ENCODE measurements at regions not wholly inside any gene's neighbourhood (a gene's known extent, or its start where the extent isn't known, plus 50 kb on each side); places are given as distances from the start of the nearest gene placed in this dataset.

GRCh38 chr13:40376867-40377535 is 289.4 kb downstream of the FOXO1 start:
- H3K9me3 Mint-ChIP-seq: peaks cover 3 to 9% (median 7%) of the 10 kb centered on the region in 7 donors
- H2AFZ ChIP-seq (ENCODE audit: insufficient read depth, low read depth, low read length, poor library complexity, severe bottlenecking): peak overlapping the region; percentile 17
- no peaks in the 10 kb centered on the region for H3K9me3 ChIP-seq (replicated peaks in 1 of 2; ENCODE audit: control insufficient read depth in 1 of 2, insufficient read depth in 1 of 2, low read length in 2 of 2)
- no peak for TF ChIP-seq CTCF (IDR thresholded peaks at IDR 0.05)
- H3K27me3 Mint-ChIP-seq (ENCODE audit: low read depth in 3 of 3): peaks cover 2 to 6% (median 5%) of the 10 kb centered on the region in 3 donors
- H3K9ac ChIP-seq (ENCODE audit: insufficient read depth, low read length, poor library complexity, severe bottlenecking): no peak overlapping the region
- H3K36me3 ChIP-seq (replicated peaks in 1 of 2; ENCODE audit: control insufficient read depth in 1 of 2, insufficient read depth in 2 of 2, low read length in 2 of 2): no peaks in the 10 kb centered on the region
- no peaks in the 10 kb centered on the region for H3K4me1 ChIP-seq (ENCODE audit: control insufficient read depth in 1 of 2, insufficient read depth in 2 of 2, low read length in 2 of 2)
- WGBS (ENCODE audit: insufficient coverage): 44% methylated on average over 7 of the region's 10 CpGs
- H4K20me1 ChIP-seq (ENCODE audit: insufficient read depth, low read length): no peaks in the 10 kb centered on the region
- peaks cover 7% of the 10 kb centered on the region for H3K4me1 Mint-ChIP-seq
- H3K27ac Mint-ChIP-seq: no peak overlapping the region
- H3K4me2 ChIP-seq (replicated peaks; ENCODE audit: extremely low read depth, low read length, poor library complexity, severe bottlenecking): no peak overlapping the region
- no peaks in the 10 kb centered on the region for H3K27me3 ChIP-seq (ENCODE audit: control insufficient read depth in 2 of 2, insufficient read depth in 2 of 2, low read length in 2 of 2)
- H3K27ac ChIP-seq (ENCODE audit: low read depth in 1 of 2, low read length in 2 of 2): no peak overlapping the region
- DNase-seq: no peak
- no peak overlapping the region for H3K4me3 ChIP-seq (replicated peaks in 1 of 3; ENCODE audit: low read depth in 2 of 3, low read length in 3 of 3)
- H3K4me3 Mint-ChIP-seq: no peak overlapping the region
- intact Hi-C loops (cut with micrococcal nuclease): no loop called here
- no peaks in the 10 kb centered on the region for H3K36me3 Mint-ChIP-seq
- H3K79me2 ChIP-seq (ENCODE audit: insufficient read depth, low read length): no peaks in the 10 kb centered on the region

- no peaks in the 10 kb centered on the region for H3K79me2 ChIP-seq (ENCODE audit: insufficient read depth, low read length)
- H3K27ac ChIP-seq (ENCODE audit: low read depth in 1 of 2, low read length in 2 of 2): no peak overlapping the region
- H3K9ac ChIP-seq (ENCODE audit: insufficient read depth, low read length, poor library complexity, severe bottlenecking): no peak overlapping the region
- intact Hi-C loops (cut with micrococcal nuclease): no loop called here
- DNase-seq: no peak
- H4K20me1 ChIP-seq (ENCODE audit: insufficient read depth, low read length): no peaks in the 10 kb centered on the region
- H3K4me3 Mint-ChIP-seq: no peak overlapping the region
- H2AFZ ChIP-seq (ENCODE audit: insufficient read depth, low read depth, low read length, poor library complexity, severe bottlenecking): no peak overlapping the region
- H3K36me3 Mint-ChIP-seq: no peaks in the 10 kb centered on the region
- no peaks in the 10 kb centered on the region for H3K27me3 ChIP-seq (ENCODE audit: control insufficient read depth in 2 of 2, insufficient read depth in 2 of 2, low read length in 2 of 2)
- peaks cover 7% of the 10 kb centered on the region for H3K4me1 Mint-ChIP-seq
- 100% methylated on average over 5 of the region's 8 CpGs for WGBS (ENCODE audit: insufficient coverage)
- peaks cover 2 to 6% (median 5%) of the 10 kb centered on the region in 3 donors for H3K27me3 Mint-ChIP-seq (ENCODE audit: low read depth in 3 of 3)
- H3K4me3 ChIP-seq (replicated peaks in 1 of 3; ENCODE audit: low read depth in 2 of 3, low read length in 3 of 3): no peak overlapping the region
- no peaks in the 10 kb centered on the region for H3K9me3 ChIP-seq (replicated peaks in 1 of 2; ENCODE audit: control insufficient read depth in 1 of 2, insufficient read depth in 1 of 2, low read length in 2 of 2)
- no peak overlapping the region for H3K4me2 ChIP-seq (replicated peaks; ENCODE audit: extremely low read depth, low read length, poor library complexity, severe bottlenecking)
- no peaks in the 10 kb centered on the region for H3K4me1 ChIP-seq (ENCODE audit: control insufficient read depth in 1 of 2, insufficient read depth in 2 of 2, low read length in 2 of 2)
- H3K9me3 Mint-ChIP-seq: peaks cover 3 to 9% (median 7%) of the 10 kb centered on the region in 7 donors
- no peaks in the 10 kb centered on the region for H3K36me3 ChIP-seq (replicated peaks in 1 of 2; ENCODE audit: control insufficient read depth in 1 of 2, insufficient read depth in 2 of 2, low read length in 2 of 2)
- TF ChIP-seq CTCF (IDR thresholded peaks at IDR 0.05): no peak
- no peak overlapping the region for H3K27ac Mint-ChIP-seq
These were observed 288.7 kb downstream of the FOXO1 start for GRCh38 chr13:40377783-40378182.
